ENCODE measurements at regions not wholly inside any gene's neighbourhood (a gene's known extent, or its start where the extent isn't known, plus 50 kb on each side); places are given as distances from the start of the nearest gene placed in this dataset.

DNA sequence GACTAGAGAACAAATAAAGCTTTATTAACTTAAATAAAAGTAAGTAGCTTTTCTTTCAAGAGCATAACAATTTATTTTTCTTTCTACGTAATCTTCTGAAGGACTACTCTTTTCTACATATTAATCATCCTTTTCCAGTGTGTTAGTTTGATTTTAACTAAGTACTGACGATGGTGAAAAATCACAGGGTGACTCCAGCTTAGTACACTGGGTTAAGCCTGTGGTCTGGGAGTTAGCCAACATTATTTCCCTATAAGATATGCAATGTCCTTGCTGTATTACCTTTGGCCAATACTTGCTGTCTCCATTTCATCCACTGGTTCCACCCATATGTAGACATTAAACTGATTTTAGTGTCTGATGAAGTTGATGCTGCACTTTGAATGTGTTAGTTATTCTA lies 508.6 kb upstream of the SUCLG2 start:
- DNase-seq (ENCODE audit: low read depth) = no peak

- no peak for DNase-seq (ENCODE audit: low read depth)
Measured at GRCh38 chr3:68162644-68163043, 508.2 kb upstream of the SUCLG2 start.

- no peak for DNase-seq (ENCODE audit: low read depth)
Measured at GRCh38 chr3:68151359-68151758, 496.9 kb upstream of the SUCLG2 start.

- no peak for DNase-seq (ENCODE audit: low read depth)
Measured at GRCh38 chr3:68148447-68148846, 494.0 kb upstream of the SUCLG2 start.

DNA sequence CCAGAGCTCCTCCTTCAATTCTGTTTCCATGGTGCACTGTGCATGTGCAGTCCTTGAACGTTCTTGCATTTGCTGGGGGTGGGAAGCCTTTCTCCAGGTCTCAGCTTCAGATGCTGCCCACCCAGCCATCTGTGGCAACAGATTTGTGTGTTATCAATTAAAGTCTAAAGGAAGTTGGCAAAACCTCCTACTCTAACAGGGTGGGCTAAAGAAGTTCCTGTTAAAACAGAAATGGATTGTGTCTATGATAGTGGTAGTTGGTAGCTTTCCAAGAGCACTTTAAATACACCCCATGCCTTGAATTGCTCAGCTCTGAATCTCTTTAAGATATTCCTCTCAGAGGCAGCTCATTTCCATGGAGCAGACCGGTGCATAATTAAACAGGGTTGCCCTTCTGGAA lies 488.0 kb upstream of the SUCLG2 start:
- DNase-seq (ENCODE audit: low read depth) = no peak

GRCh38 chr3:68139897-68140296 lies 485.5 kb upstream of the SUCLG2 start:
- no peak for DNase-seq (ENCODE audit: low read depth)

DNA sequence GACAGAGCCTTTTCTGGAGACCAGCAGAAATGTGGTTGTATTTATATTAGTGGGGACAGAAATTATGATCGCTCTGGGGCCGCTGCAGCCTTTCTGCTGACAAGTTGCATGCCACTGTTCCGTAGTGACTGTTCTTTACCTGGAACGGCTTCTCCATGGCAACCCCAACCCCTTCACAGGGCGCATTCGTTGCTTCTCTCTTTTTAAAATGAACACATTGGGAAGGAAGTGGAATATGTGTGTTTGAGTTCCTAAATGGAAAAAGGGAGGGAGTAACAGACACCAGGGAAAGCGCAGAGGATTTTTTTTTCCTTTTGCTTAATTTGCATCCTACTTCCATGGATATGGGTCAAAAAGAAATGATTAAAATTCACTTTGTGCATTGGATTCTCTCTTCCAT lies 482.0 kb upstream of the SUCLG2 start:
- no peak for DNase-seq (ENCODE audit: low read depth)

DNA sequence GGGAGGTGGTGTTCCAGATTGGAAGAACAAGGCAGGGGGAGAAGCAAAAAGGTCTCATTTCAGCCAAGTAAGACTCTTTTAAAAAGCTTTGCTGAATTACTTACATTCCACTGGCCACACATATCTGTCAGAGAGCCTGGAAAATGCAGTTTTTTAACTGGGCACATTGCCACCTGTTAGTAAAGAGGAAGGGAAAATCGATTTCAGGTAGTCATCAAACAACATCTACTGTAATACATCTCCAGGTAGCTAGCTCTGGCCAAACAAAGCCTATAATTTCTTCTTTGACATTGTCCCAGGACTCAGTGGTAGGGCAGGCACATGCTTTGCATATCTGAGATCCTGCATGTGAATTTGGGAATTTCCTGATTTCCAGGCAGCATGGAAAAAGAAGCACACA lies 480.7 kb upstream of the SUCLG2 start:
- no peak for DNase-seq (ENCODE audit: low read depth)

DNA sequence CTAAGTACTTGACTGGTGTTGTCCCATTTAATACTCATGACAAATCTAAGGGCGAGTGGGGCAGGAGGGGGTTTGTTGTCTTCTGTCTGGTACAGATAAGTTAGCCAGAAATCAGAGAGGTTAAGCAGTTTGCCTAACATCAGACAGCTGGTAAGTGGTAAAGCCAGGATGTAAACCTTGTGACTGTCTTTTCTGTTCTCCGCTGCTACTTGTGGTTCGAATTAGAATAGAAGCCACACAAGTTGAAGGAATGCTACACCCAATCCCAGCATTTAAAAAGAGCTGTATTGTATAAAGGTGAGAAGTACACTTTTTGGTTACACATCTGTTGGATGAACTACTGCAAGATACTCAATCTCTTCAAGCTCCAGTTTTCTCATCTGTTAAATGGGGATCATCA lies 474.7 kb upstream of the SUCLG2 start:
- DNase-seq (ENCODE audit: low read depth) = no peak

GRCh38 chr3:68123231-68123630 lies 468.8 kb upstream of the SUCLG2 start:
- no peak for DNase-seq (ENCODE audit: low read depth)

DNA sequence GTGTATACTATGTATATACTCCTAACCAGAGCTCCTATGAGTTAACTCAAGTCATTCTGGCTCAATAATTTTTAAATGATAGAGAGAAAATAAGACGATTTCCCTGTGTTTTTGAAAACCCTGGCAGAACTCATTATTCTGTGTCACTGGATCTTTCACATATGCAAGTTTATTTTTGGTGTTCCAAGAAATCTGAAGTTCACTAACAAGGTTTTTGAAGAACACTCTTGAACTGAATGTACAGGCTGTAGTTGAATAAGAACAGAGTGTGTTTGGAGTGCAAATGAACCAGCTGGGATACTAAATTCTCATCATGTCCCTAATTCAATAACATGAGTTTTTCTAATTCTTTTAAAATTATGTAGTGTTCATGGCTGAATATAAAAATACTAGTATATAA lies 466.9 kb upstream of the SUCLG2 start:
- DNase-seq (ENCODE audit: low read depth) = no peak

DNA sequence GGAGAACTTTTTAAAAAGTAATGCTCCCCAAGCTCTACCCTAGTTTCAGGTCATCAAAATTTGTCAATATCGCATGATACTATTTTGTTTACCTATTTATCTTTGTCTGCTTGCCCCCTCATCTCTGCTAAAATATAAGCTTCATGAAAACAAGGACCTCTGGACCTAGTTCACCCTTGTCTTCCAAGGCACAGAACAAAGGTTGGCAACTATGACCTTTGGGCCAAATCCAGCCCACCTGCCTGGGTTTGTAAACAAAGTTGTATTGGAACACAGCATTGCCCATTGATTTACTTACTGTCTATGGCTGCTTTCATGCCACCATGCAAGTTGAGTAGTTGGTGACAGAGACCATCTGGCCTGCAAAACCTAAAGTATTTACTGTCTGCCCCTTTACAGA lies 462.2 kb upstream of the SUCLG2 start:
- DNase-seq (ENCODE audit: low read depth) = no peak

GRCh38 chr3:68103811-68104210 lies 449.4 kb upstream of the SUCLG2 start:
- no peak for DNase-seq (ENCODE audit: low read depth)

DNA sequence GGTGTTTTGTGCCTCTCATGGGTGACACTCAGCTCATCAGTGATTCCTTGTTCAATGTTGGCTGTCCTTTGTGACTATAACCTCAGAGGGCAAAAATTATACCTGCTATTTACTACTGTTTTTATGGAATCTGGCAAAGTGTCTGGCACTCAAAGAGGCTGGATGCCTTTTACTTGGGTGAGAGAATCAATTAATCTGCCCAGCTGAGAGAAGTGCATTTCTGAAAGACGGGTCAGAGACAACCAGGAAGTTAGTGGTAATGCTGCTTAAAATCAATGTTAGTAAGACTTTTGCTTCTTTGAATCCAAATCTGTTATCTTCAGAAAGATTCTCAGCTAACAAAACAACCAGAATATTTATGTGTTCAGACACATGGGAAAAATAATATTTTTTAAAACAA lies 436.2 kb upstream of the SUCLG2 start:
- no peak for DNase-seq (ENCODE audit: low read depth)

DNA sequence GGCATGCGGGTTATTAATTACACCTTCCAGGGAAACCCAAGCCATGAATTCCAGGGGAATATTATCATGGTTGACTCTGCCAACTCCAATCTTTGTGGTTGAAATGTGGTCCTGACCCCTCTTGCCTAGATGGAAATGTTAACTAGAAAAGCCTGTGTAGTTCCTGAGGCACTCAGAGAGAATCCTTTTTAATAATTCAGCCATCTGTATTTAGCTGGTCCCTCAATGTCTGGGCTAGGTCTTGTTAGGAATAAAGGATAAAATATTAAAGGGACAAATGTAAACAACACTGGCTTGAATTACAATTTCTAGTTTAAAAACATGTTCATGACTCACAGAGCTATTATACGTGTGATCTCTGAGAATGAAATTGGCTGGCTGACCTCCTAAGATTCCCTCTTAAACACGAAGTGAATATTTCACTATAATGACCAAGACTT lies 435.2 kb upstream of the SUCLG2 start:
- no peak for DNase-seq (ENCODE audit: low read depth)

DNA sequence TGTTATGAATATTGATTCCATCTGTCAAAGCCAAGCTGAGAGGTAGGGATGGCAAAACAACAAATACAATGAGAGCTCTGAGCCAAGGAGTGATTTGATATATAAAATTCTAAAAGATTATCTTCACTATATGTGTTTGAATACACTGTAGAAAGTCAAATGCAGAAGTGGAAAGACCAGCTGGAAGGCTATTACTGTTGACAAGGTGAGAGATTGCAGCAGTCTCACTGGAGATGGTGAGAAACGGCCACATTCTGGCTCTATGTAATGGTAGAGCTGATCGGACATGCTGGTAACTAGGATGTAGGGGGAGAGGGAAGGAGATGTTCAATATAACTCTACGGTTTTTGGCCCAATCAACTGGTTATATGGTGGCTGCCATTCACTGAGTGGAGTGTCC lies 434.2 kb upstream of the SUCLG2 start:
- no peak for DNase-seq (ENCODE audit: low read depth)

GRCh38 chr3:68088216-68088615 lies 433.8 kb upstream of the SUCLG2 start:
- DNase-seq (ENCODE audit: low read depth) = peak; percentile 17

DNA sequence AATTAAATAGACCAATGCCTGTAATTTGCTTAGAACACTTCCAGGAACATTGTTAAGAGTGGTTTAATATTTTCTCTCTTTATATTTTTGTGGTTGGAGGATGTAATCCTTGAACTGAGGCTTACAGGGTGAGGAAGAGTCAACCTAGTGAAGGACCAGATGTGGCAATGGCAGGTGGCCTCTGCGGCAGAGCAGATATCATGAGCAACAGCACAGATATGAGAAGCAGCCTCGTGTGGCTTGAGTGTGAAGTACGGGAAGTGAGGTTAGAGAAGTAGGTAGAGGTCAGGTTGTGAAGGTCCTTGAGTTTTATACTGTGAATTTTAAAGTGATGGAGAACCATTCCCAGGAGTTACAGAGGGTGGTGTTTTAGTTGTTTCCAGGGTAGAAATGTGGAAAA lies 417.6 kb upstream of the SUCLG2 start:
- no peak for DNase-seq (ENCODE audit: low read depth)

- DNase-seq (ENCODE audit: low read depth) = no peak
Measured at GRCh38 chr3:68070186-68070585, 415.8 kb upstream of the SUCLG2 start.

DNA sequence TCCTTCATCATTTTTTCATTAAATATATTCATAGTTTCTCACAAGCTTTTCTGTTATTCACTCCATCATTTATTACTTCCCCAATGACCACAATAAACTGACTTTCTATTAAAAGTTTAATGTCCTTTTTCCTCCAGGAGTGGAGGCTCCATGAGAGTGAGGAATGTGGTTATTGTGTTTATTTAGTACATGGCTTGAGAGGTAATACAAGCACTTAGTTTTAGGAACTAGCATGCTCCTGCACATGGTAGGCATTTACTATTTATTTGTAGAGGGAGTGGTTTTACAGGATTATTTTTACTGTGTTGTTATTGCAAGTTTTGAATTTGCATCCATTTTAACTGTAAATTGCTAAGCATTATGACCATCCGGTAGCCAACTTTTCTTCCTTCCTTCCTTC lies 412.9 kb upstream of the SUCLG2 start:
- DNase-seq (ENCODE audit: low read depth) = no peak

- no peak for DNase-seq (ENCODE audit: low read depth)
Measured at GRCh38 chr3:68062926-68063325, 408.5 kb upstream of the SUCLG2 start.

GRCh38 chr3:68060910-68061309 lies 406.5 kb upstream of the SUCLG2 start:
- DNase-seq (ENCODE audit: low read depth) = no peak

- DNase-seq (ENCODE audit: low read depth) = no peak
Measured at GRCh38 chr3:68060191-68060590, 405.8 kb upstream of the SUCLG2 start.

- DNase-seq (ENCODE audit: low read depth) = no peak
Measured at GRCh38 chr3:68059628-68060152, 405.3 kb upstream of the SUCLG2 start.

All from stimulated activated CD8-positive, alpha-beta memory T cell treated with anti-CD3 and anti-CD28 coated beads, Interleukin-4, amount 100 ng/mL, for 24 hours (primary cell).